Adrenal gland (tissue), 5 donors: ENCODE measurements at regions not wholly inside any gene's neighbourhood (a gene's known extent, or its start where the extent isn't known, plus 50 kb on each side); places are given as distances from the start of the nearest gene placed in this dataset.

Experiments used
- CTCF ChIP-seq, 6 experiments: fragments of 450-650 bp in 4 of 6; fragments of 200-600 bp in 2 of 6; sonication (generic) in 1 of 6; IDR thresholded peaks; 1 replicate in 5 of 6; 2 replicates in 1 of 6; pipeline versions ENCODE4 v1.5.1 to v1.8.0; 2016 to 2021; ENCODE audit warnings: antibody characterized with exemption in 6 of 6, mild to moderate bottlenecking in 2 of 6, moderate library complexity in 1 of 6
- POLR2A ChIP-seq, 2 donors: fragments of 450-650 bp; IDR thresholded peaks; one replicate each; pipeline ENCODE4 v1.6.1; 2017; ENCODE audit warnings: antibody characterized with exemption in 2 of 2, mild to moderate bottlenecking in 2 of 2, moderate library complexity in 1 of 2
- donor health status: DM: no; HTN: no; CAD: no.

DNA sequence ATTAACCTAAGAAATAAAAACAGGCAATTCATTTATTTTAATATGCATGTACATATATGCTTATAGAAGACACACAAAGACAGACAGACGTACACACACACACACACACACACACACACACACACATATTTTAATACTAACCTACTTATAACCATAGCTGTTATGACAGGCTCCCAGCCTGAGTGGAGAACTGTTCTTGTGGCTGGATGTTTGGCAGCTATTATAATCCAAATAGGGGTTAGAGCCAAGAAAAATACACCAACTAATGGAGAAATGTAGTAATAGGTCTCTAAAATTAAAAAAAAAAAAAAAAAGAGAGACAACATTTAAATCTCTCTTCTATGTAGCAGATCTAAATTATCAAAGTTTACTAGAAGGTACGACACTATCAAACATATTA lies 91.8 kb downstream of the SLC41A2 start:
- TF ChIP-seq POLR2A (IDR thresholded peaks at IDR 0.05) (no peak), CTCF (IDR thresholded peaks at IDR 0.05) (no peak)
